NCI-H1694 treated with DMSO at 0.1 percent for 48 hours (cell line): ENCODE measurements at regions not wholly inside any gene's neighbourhood (a gene's known extent, or its start where the extent isn't known, plus 50 kb on each side); places are given as distances from the start of the nearest gene placed in this dataset.
"Not testable (repeated sequence)": the region's sequence is repeated elsewhere in the genome, so short reads cannot be mapped to it uniquely, and the experiment has no call there.

Experiments used
- DNase-seq: peaks from one replicate; lab custom pipeline; 2025; lab: John Stamatoyannopoulos, UW

DNA sequence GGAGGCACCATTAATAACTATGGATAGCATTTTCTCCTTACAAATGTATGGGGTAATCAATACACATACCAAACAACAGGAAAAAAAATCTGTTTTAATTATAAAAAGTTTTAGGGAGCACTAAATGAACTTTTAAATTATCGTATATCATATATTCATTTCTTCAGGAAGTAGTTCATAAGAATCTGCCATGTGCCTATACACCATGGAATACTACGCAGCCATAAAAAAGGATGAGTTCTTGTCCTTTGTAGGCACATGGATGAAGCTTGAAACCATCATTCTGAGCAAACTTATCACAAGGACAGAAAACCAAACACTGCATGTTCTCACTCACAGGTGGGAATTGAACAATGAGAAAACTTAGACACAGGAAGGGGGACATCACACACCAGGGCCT, 162.1 kb upstream of the RASA1 start:
- no peak for DNase-seq

DNA sequence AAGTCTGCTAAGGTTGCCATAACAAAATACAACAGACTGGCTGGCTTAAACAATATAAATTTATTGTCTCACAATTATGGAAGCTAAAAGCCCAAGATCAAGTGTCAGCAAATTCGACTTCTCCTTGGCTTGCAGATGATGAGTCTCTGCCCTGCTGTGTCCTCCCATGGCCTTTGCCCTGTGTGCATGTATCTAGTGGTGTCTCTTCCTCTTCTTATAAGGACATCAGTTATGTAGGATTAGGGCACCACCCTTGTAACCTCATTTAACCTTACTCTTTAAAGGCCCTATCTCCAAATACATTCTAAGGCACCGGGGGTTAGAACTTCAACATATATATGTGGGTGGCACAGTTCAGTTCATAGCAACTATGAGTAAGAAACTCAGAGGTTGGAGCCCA, 157.9 kb upstream of the RASA1 start:
- no peak for DNase-seq

- DNase-seq: no peak
These were observed 157.0 kb upstream of the RASA1 start for GRCh38 chr5:87110721-87111120.

- no peak for DNase-seq
These were observed 153.8 kb upstream of the RASA1 start for GRCh38 chr5:87113861-87114260.

- DNase-seq: no peak
These were observed 153.1 kb upstream of the RASA1 start for GRCh38 chr5:87114631-87115030.

DNA sequence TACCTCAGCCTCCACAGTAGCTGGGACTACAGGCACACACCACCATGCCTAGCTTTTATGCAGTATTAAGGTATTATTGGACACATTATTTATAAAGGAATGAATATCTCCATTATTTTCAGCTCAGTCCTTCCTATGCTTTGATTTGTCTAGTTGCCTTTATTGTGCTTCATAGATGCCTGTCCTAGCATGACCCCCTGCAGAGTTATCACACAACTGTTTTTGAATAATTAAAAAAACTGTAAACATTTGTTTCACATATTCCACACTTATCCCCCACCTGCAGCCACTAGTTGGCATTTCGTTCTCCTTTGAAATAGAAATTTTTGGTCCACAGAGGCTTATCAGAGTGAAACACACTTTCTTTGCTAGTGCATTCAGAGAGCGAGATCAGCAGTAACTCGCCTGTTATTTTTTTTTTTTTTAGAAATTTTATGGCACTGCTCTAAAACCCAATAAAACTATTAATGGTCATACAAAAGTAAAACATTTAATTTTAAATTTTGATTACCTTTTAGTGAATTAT, 151.8 kb upstream of the RASA1 start:
- DNase-seq: no peak

DNA sequence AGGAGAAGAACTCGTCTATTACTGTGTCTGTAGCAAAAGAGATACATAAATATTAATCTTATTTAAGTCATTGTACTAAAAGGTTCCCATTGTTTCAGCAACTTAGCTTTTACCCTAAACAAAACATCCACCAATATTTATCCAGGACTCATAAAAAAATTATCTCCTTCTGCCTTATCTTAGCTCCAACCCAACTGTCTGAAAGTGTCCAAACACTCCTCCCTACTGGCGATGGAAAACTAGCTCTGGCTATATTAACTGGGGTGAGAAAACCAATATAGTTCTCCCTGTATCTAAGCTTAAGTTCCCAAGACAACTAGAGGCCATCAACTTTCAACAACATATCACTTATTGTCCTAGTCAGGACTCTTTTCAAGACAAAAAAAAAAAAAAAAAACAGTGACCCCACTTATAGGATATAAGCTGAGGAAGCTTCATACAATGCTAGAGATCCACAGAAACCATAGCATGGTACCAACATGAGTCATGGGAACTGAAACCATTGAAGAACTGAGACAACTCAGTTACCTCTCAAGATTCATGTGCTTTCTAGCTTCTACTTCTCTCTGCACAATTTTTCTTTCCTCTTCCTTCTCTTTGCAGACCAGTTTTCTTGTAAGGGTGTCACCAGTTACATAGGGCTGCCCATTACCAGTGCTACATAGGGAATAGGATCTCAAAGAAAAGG, 150.7 kb upstream of the RASA1 start:
- no peak for DNase-seq

DNA sequence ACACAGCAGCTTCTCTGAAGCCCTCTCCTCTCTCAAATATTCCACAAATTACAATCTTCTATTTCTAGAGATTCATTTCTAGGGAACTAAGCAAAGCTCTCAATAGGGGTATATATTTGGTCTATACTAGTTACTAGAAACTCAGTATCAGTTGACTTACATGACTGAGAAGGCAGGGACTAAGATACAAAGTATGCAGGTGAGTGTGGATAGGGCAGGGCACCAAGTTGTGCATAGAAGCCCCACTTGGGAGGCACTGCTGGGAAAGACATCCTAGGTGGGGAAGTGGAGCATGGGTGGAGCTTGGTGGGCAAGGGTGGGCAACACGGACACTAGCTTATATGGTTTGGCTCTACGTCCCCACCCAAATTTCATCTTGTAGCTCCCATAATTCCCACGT, 148.1 kb upstream of the RASA1 start:
- no peak for DNase-seq

GRCh38 chr5:87120518-87121303, 147.0 kb upstream of the RASA1 start:
- no peak for DNase-seq

DNA sequence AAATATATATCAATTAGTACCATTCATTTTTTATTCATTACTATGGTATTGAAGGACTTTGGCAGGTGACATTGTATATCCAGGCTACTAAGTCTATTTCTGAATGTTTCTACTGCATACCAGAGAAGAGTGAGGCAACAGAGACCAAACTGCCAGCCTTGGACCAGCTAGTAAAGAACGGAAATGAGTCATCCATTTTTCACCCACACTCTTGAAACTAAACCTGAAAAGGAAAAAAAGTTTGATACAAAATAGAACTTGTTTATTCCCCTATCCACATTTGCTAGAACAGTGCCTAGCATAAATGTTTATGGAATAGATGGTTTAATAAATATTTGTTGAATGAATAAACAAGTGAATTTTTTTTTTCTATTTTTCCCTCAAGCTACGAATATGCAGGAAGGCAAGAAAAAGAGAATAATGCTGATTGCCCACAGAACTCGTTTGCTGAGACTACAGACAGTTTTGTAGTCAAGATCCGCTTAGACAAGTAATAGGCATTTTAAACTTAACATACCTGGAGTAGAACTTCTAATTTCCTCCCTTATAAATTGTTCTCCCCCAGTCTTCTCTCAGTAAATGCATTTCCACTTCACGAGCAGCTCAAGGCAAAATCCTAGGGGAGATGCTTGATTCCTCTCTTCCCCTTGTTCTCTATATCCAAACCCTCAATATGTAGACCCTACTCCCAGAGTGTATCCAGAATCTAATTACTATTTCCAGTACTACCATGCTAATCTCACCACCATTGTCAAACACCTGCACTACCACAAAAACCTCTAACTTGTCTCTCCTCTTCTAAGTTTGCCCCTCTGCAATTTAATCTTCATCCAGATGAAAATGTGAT, 146.2 kb upstream of the RASA1 start:
- DNase-seq: no peak

- no peak for DNase-seq
These were observed 145.3 kb upstream of the RASA1 start for GRCh38 chr5:87122151-87122977.

- DNase-seq: no peak
These were observed 141.9 kb upstream of the RASA1 start for GRCh38 chr5:87125766-87126165.

GRCh38 chr5:87126869-87127268, 140.8 kb upstream of the RASA1 start:
- DNase-seq: no peak

GRCh38 chr5:87127426-87127825, 140.3 kb upstream of the RASA1 start:
- DNase-seq: no peak

DNA sequence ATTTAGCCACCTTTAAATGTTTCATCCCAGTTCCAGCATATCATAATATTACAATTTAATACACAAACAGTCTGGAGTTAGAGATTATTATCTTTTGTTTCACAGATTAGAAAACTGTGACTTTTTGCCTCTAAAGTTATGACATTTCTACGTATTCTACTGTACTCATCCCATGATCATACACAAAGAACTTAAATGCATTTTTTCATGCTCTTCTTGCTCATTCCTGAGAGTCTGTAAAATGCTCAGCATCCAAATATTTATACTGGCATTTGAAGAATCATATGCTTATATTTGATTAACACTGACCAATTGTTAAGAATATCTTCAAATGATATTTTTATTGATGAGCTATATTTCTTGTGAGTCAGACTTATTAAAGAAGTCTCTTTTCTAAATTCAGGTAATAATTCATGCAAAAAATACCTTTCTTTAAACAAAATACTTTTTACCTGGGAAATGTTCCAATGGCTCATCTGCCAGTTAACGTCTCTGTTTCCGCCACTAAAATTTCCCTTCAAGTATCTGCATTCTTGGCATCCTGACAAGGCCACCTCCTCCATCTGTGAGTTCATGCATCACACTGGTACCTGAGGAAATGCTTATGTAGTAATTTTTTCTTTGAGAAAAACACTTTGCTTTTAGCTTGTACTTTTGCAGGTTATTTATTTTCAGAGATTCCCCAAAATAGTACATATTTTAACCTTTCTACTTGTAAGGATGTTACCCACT, 139.6 kb upstream of the RASA1 start:
- DNase-seq: no peak

GRCh38 chr5:87129046-87129445, 138.6 kb upstream of the RASA1 start:
- DNase-seq: no peak

DNA sequence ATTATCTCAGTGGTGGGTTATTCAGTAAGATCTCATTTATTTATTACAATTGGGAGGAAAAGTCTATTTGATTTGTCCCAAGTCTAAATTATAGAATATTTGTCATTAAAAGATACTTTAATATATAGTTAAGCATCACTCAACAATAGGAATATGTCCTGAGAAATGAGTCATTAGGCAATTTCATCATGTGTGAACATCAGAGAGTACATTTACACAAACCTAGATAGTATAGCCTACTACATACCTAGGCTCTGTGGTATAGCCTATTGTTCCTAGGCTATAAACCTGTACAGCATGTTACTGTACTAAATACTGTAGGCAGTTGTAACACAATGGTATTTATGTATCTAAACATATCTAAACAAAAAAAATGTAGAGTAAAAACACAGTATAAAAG, 135.0 kb upstream of the RASA1 start:
- no peak for DNase-seq

DNA sequence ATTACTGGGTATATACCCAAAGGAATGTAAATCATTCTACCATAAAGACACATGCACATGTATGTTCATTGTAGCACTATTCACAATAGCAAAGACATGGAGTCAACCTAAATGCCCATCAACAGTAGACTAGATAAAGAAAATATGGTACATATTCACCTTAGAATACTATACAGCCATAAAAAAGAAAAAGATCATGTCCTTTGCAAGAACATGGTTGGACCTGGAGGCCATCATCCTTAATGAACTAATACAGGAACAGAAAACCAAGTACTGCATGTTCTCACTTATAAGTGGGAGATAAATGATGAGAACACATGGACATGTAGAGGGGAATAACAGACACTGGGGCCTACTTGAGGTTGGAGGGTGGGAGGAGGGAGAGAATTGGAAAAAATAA, 133.2 kb upstream of the RASA1 start:
- not testable (repeated sequence) for DNase-seq

GRCh38 chr5:87136096-87136495, 131.6 kb upstream of the RASA1 start:
- DNase-seq: no peak

- DNase-seq: no peak
These were observed 130.9 kb upstream of the RASA1 start for GRCh38 chr5:87136733-87137132.

- no peak for DNase-seq
These were observed 130.4 kb upstream of the RASA1 start for GRCh38 chr5:87137283-87137682.
